ENCODE measurements at regions not wholly inside any gene's neighbourhood (a gene's known extent, or its start where the extent isn't known, plus 50 kb on each side); places are given as distances from the start of the nearest gene placed in this dataset.
"Not testable (repeated sequence)": the region's sequence is repeated elsewhere in the genome, so short reads cannot be mapped to it uniquely, and the experiment has no call there.

GRCh38 chr2:51795248-51795888, 763.4 kb upstream of the NRXN1 start:
- DNase-seq, result no peak

- no peak for DNase-seq
These were observed 759.6 kb upstream of the NRXN1 start for GRCh38 chr2:51791496-51791895.

- no peak for DNase-seq
These were observed 758.9 kb upstream of the NRXN1 start for GRCh38 chr2:51790854-51791253.

- DNase-seq, result no peak
These were observed 758.0 kb upstream of the NRXN1 start for GRCh38 chr2:51789918-51790317.

DNA sequence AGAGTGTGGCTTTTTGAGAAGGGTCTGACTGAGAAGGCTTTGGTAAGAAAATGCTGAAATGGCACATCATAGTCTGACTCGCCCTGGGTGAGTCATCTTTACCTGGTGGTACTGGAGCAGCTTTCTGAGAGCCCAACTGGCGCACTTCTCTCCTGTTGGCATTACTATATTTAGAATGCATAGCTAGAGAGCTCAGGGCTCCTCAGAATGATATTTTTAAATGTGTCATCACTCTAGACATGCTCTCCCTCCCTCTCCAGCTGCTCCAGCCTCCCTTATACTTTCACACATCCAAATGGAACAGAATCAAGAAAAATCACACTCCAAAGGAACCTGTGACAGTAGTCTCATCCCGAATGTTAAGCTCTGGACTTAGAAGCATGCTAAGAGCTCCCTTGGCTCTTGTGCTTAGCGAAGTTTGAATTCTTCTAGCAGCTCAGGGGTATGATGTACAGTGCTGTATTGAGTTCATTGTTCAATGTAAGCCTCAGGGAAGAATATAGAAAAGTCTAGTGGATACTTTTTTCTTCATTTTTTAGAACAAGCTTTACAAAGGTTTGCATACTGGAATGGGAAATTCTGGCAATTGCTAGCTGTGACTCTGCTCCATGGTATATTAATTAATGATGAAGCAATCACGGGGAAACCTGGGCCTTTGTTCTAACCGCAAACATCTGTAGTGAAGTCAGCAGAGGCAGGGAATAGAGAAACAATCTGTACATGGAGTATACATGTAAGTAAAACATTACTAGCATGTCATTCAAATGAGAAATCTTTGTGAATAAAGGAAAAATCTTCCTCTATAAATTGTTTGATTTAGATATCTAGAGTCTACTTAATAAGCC, 751.2 kb upstream of the NRXN1 start:
- DNase-seq, result no peak

DNA sequence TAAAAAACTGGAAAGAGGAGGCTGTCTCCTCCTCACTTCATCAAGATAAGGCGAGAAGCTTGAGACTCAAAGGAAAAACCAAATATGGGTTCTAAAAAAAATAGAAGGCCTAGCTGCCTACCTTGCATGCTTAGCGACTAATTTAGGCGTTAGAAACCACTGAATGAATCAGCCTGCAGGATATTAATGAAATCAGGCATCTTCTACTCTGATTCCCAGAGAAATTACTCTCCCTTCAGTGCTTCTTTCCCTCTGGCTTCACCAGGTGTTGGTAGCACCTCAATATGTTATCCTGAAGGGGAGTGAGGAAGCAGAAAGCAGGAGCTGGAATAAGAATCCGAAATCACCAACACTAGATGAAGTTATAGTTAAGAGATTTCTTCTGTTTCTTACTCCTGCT, 749.8 kb upstream of the NRXN1 start:
- DNase-seq, result no peak

DNA sequence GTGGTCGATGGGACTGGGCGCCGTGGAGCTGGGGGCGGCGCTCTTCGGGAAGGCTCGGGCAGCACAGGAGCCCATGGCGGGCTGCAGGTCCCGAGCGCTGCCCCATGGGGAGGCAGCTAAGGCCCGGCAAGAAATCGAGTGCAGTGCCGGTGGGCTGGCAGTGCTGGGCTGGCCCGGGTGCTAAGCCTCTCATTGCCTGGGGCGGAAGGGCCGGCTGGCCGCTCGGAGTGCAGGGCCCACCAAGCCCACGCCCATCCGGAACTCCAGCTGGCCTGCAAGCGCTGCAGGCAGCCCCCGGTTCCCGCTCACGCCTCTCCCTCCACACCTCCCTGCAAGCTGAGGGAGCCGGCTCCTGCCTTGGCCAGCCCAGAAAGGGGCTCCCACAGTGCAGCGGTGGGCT, 748.4 kb upstream of the NRXN1 start:
- no peak for DNase-seq

- DNase-seq, result not testable (repeated sequence)
These were observed 747.8 kb upstream of the NRXN1 start for GRCh38 chr2:51779723-51780122.

DNA sequence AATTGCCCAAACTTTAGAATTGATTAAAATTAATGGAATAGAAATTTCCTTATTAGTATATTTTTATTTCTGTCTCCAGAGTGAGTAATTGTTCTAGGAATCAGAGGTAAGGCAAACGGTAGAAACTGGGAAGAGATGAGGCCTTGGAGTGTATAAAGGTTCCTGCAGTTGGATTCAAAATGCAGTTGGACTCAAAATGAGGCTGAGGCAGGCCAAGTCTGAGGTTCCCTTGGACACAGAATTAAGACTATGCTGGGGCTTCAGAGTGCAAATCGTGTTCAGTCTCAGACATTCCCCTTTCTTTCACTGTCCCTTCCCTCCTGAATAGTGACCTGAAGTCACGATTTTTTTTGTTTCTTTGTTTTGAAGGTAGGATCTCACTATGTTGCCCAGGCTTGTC, 746.9 kb upstream of the NRXN1 start:
- DNase-seq, result no peak

DNA sequence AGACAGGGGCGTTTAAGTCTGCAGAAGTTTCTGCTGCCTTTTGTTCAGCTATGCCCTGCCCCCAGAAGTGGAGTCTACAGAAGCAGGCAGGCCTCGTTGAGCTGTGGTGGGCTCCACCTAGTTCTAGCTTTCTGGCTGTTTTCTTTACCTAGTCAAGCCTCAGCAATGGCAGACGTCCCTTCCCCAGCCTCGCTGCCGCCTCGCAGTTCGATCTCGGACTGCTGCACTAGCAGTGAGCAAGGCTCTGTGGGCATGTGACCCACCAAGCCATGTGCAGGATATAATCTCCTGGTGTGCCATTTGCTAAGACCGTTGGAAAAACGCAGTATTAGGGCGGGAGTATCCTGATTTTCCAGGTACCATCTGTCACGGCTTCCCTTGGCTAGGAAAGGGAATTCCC, 742.7 kb upstream of the NRXN1 start:
- not testable (repeated sequence) for DNase-seq

DNA sequence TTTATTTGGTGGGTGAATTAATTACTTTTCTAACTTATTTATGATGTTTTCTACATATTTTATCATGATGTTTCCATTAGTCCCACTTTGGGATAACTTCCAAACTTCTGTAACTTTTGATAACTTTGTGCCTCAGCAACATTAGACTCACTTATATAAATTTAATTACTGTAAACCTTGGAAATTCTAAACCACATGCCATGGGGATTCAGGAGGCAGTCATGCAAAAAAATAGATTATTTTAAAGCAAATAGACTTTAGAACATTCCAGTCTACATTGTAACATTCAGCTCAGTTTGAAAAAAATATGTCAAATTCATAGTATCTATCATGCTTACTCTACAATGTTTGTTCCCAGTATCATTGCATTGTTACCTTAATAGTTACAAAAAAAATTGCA, 728.5 kb upstream of the NRXN1 start:
- no peak for DNase-seq

- DNase-seq, result no peak
These were observed 726.1 kb upstream of the NRXN1 start for GRCh38 chr2:51758081-51758480.

- DNase-seq, result no peak
These were observed 702.2 kb upstream of the NRXN1 start for GRCh38 chr2:51734115-51734514.

GRCh38 chr2:51723691-51724090, 691.8 kb upstream of the NRXN1 start:
- no peak for DNase-seq

GRCh38 chr2:51722311-51722710, 690.4 kb upstream of the NRXN1 start:
- DNase-seq, result no peak

GRCh38 chr2:51720826-51721225, 688.9 kb upstream of the NRXN1 start:
- DNase-seq, result no peak

DNA sequence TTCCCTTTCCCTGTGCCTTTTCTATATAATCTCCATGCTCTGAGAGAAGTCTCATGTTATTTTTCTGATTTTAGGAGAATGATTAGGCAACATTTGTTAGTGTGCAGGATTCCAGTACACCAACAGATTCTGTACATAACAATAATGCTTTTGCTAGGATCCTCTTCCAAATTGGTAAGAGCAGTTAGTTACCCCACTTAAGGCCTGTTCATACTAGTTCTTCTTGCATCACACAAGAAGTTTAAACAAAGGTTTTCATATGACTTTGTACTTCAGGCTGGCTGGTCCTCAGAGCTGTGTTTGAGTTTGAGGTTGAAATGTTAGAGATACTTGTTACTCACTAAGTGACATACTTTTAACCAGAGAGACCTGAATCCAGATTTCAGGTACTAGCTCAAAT, 686.9 kb upstream of the NRXN1 start:
- no peak for DNase-seq

DNA sequence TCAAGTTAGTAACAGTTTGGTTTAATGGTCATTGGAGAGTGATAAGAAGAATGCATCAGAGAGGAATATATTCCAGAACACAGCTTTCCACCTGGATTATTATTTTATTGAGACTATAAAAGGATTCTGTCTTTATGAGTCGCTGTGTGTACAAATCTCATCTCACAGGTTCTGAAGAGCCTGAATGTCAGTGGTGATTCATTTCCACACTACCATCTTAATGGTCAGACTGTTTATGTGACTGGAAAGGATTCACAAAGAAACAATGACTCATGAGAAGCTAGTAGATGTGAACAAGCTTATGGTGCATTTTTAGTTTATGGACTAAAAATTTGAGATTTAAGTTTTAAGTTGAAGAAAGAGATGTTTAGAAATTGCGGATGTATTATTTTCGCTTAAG, 685.4 kb upstream of the NRXN1 start:
- DNase-seq, result no peak

DNA sequence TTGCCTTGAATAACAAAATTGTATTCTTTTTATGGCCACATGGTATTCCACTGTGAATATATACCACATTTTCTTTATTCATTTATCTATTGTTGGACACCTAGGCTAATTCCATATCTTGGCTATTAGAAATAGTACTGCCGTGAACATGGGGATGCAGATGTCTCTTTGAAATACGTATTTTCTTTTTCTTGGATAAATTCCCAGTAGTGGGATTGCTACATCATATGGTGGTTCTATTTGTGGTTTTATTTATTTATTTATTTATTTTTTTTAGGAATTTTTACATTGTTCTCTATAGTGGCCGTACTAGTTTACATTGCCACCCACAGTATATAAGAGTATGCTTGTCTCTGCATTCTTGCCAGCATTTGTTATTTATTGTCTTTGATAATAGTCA, 679.8 kb upstream of the NRXN1 start:
- DNase-seq, result no peak

DNA sequence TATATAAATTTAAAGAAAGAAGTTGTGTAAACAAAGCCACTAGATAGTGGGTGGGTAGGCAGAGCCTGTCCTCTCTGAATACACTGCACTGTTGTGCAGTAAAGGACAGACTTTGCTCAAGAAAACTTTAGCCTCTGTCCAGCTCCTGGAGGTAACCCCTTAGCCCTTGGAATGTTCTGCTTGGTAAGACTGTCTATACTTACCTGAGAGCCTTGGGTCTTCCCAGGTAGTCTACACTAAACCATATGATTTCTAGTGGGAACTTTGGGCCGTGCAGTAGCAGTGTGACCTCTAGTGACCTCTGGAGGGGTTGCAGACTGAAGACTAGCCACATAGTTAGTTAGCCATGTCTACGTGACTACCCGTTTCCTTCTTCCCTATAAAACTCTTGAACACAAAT, 678.3 kb upstream of the NRXN1 start:
- DNase-seq, result no peak

DNA sequence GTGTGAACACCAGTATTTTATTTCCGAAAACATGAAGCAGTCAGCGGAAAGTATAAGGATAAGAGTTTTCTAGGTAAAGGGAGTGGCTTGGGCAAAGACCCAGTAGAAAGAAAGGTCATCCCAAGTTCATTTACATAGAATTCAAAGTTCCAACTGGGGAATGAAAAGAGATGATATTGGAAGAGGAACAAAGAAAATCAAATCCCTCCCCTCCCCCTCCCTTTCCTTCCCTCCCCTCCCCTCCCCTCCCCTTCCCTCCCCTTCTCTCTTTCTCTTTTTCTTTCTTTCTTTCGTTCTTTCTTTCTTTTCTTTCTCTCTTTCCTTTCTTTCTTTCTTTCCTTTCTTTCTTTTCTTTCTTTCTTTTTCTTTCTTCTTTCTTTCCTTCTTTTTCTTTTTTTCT, 675.7 kb upstream of the NRXN1 start:
- no peak for DNase-seq

- DNase-seq, result no peak
These were observed 674.3 kb upstream of the NRXN1 start for GRCh38 chr2:51706220-51706619.

- DNase-seq, result no peak
These were observed 673.5 kb upstream of the NRXN1 start for GRCh38 chr2:51705417-51705816.

DNA sequence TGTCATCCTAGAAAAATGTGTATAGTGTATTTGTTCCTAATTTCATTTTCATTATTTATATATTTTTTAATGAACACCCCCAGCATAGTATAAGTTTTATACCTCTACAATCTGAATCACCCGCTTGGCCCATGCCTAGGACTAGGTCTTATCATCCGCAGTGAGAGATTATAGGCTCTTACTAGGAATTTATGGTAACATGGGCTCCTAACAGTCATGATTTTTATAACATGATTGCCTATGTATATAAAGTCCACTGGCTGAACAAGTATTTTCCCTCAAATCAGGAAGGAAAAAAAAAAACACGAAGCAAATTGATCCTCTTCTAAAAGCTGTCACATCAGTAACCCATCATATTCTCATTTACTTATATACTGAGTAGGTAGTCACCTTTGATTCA, 666.1 kb upstream of the NRXN1 start:
- no peak for DNase-seq

- no peak for DNase-seq
These were observed 665.2 kb upstream of the NRXN1 start for GRCh38 chr2:51697095-51697494.
